Panc1 (cell line): ENCODE measurements at regions not wholly inside any gene's neighbourhood (a gene's known extent, or its start where the extent isn't known, plus 50 kb on each side); places are given as distances from the start of the nearest gene placed in this dataset.

Source experiments
- ATAC-seq: fragments of 200-7000 bp; cut with Tn5 transposase; 2 replicates; pipeline ENCODE4 v1.9.1; 2020; ENCODE audit warnings: mild to moderate bottlenecking, moderate library complexity
- BruUV-seq: library from RNA; stranded (reverse); fragments of 400-500 nt; replicated peaks from 2 replicates; lab custom pipeline; 2021; lab: Mats Ljungman, UMichigan
- CTCF ChIA-PET: fragments of 300-600 bp; sonication (Branson Sonifier 250); formaldehyde crosslinking; loops from one replicate; lab custom pipeline; 2022; ENCODE audit warnings: antibody characterized with exemption; lab: Charles Lee
- POLR2A ChIA-PET: fragments of 300-600 bp; sonication (Branson Sonifier 250); formaldehyde crosslinking; loops from one replicate; lab custom pipeline; 2022; ENCODE audit warnings: antibody characterized with exemption; lab: Charles Lee
- DNase-seq: peaks from one replicate; pipeline ENCODE4 v3.0.0-alpha.2; 2010; ENCODE audit warnings: low read depth, low spot score
- H3K27ac ChIP-seq: 2 replicates; pipeline ENCODE4 v1.5.1; 2011; ENCODE audit warnings: mild to moderate bottlenecking, low read length, inconsistent platforms
- H3K27me3 ChIP-seq: fragments of 200-500 bp; sonication (Bioruptor generic); 2 replicates; pipeline ENCODE4 v1.6.0; 2014; ENCODE audit warnings: low read length, inconsistent platforms; ENCODE audit not compliant: control insufficient read depth, insufficient read depth
- H3K36me3 ChIP-seq: fragments of 200-500 bp; sonication (Bioruptor generic); 2 replicates; pipeline ENCODE4 v1.5.1; 2014; ENCODE audit warnings: inconsistent platforms, mild to moderate bottlenecking, low read length, moderate library complexity; ENCODE audit not compliant: control insufficient read depth, insufficient read depth
- H3K4me1 ChIP-seq: 2 replicates; pipeline ENCODE4 v1.5.1; 2011; ENCODE audit warnings: inconsistent platforms, mild to moderate bottlenecking, low read length, moderate library complexity; ENCODE audit not compliant: control insufficient read depth, insufficient read depth
- H3K4me3 ChIP-seq, 2 experiments: 2 replicates each; pipeline ENCODE4 v1.5.1; 2011 to 2012; ENCODE audit warnings: low read depth in 2 of 2, low read length in 2 of 2, mild to moderate bottlenecking in 2 of 2, inconsistent platforms in 1 of 2, moderate library complexity in 1 of 2
- H3K9me3 ChIP-seq: fragments of 200-500 bp; sonication (Bioruptor generic); 2 replicates; pipeline ENCODE4 v1.5.1; 2014; ENCODE audit warnings: low read depth, mild to moderate bottlenecking, inconsistent platforms, low read length, moderate library complexity; ENCODE audit not compliant: control insufficient read depth, insufficient read depth
- CTCF ChIP-seq: fragments of 450-650 bp; IDR thresholded peaks from 2 replicates; pipeline ENCODE4 v1.5.1; 2017; ENCODE audit warnings: mild to moderate bottlenecking
- POLR2AphosphoS5 ChIP-seq: IDR thresholded peaks from 2 replicates; pipeline ENCODE4 v1.6.1; 2012; ENCODE audit warnings: mild to moderate bottlenecking, low read depth, low read length, moderate library complexity
- REST ChIP-seq, 2 experiments: IDR thresholded peaks; 2 replicates each; pipeline ENCODE4 v1.6.1; 2011 to 2012; ENCODE audit warnings: low read depth in 2 of 2, control low read depth in 1 of 2, low read length in 1 of 2, mild to moderate bottlenecking in 1 of 2, moderate library complexity in 1 of 2; ENCODE audit not compliant: insufficient read depth in 1 of 2
- SIN3A ChIP-seq: IDR thresholded peaks from 2 replicates; pipeline ENCODE4 v1.6.1; 2012; ENCODE audit warnings: low read depth, mild to moderate bottlenecking, low read length, moderate library complexity, borderline replicate concordance; ENCODE audit not compliant: insufficient read depth
- TCF7L2 ChIP-seq: IDR thresholded peaks from 2 replicates; pipeline ENCODE4 v1.6.1; 2011; ENCODE audit warnings: mild to moderate bottlenecking, low read depth, low read length, inconsistent platforms
- in situ Hi-C: cut with HindIII; loops from 2 replicates; pipeline ENCODE4 v1.10.0; 2016; ENCODE audit warnings: low sequenced_read_pairs, low pct_unique_long_range_greater_than_20kb
- intact Hi-C: fragments of 100-400 bp; cut with micrococcal nuclease; formaldehyde crosslinking; loops from one replicate; pipeline ENCODE4 v1.10.0; 2022; ENCODE audit not compliant: unreplicated experiment

GRCh38 chr2:104518256-104518655 lies 335.7 kb upstream of the POU3F3 start:
- in situ Hi-C loops (no loop called here), intact Hi-C loops (no loop called here)

GRCh38 chr2:104521247-104521646 lies 332.7 kb upstream of the POU3F3 start:
- intact Hi-C loops (no loop called here), in situ Hi-C loops (no loop called here)
- Histone ChIP-seq H3K9me3 (no peaks in the 10 kb centered on the region), H3K36me3 (no peaks in the 10 kb centered on the region), H3K4me1 (no peaks in the 10 kb centered on the region), H3K27me3 (no peaks in the 10 kb centered on the region), H3K4me3 (no peak overlapping the region), H3K27ac (no peak overlapping the region)
- DNase-seq = no peak
- POLR2A ChIA-PET = no interaction called here
- no peak for TF ChIP-seq POLR2AphosphoS5
- no peak for TF ChIP-seq REST (IDR thresholded peaks at IDR 0.05; ENCODE audit: insufficient read depth in 1 of 2, low read depth in 2 of 2, low read length in 1 of 2)
- TF ChIP-seq TCF7L2 = no peak
- CTCF ChIA-PET = no interaction called here
- ATAC-seq = no peak
- BruUV-seq = no TSS peak

More at GRCh38 chr2:104518256-104518655, 335.7 kb upstream of the POU3F3 start:
- Histone ChIP-seq H3K27ac (no peak overlapping the region), H3K36me3 (no peaks in the 10 kb centered on the region), H3K9me3 (no peaks in the 10 kb centered on the region), H3K4me3 (no peak overlapping the region), H3K27me3 (no peaks in the 10 kb centered on the region), H3K4me1 (no peaks in the 10 kb centered on the region)
- BruUV-seq = no TSS peak
- ChIA-PET POLR2A (no interaction called here), CTCF (no interaction called here)
- TF ChIP-seq REST (IDR thresholded peaks at IDR 0.05; ENCODE audit: insufficient read depth in 1 of 2, low read depth in 2 of 2, low read length in 1 of 2) = no peak
- no peak for TF ChIP-seq POLR2AphosphoS5
- no peak for TF ChIP-seq TCF7L2
- TF ChIP-seq SIN3A = no peak
- TF ChIP-seq CTCF = no peak
- ATAC-seq = no peak
- DNase-seq = no peak
